GM18498 (cell line): ENCODE measurements at regions not wholly inside any gene's neighbourhood (a gene's known extent, or its start where the extent isn't known, plus 50 kb on each side); places are given as distances from the start of the nearest gene placed in this dataset.

ENCODE experiments used
- ATAC-seq: cut with Tn5 transposase; IDR thresholded peaks from one replicate; pipeline ENCODE4 v1.9.1; 2021; ENCODE audit warnings: mild to moderate bottlenecking, moderate library complexity; ENCODE audit not compliant: unreplicated experiment

DNA sequence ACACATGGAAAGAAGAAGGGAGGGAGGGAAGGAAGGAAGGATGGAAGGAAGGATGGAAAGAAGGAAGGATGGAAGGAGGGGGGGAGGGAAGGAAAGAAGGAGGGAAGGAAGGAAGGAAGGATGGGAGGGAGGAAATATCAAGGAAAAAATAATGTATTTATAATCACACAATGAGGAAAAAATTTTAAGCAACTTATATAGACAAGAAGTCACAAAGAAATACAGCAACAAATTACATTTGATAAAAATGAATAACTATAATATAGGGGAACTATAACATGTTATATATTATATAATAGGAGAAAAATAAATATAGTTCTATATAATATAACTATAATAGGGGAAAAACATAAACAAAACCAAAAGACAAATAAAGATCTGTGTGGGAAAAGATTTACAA lies 441.8 kb downstream of the LRATD1 start:
- ATAC-seq, result no peak

- ATAC-seq, result no peak
Observed at GRCh38 chr2:15074751-15075700, 442.5 kb downstream of the LRATD1 start.

DNA sequence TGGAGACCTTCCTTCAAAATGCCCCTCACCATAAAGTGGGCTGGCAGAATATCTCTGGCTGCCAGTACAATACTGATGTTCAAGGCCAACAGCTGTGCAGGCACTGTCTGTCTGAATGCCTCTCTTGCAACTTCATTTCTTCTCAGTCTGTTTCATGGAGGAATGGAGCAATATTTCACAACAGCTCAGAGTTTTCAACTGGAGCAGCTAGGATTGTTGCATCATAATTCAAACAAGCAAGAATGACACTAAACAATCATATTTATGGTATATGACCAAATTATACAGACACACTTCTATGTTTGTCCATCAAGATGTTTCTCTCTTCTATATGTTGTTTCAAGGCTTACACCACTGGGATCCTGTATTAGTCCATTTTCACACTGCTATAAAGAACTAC lies 444.2 kb downstream of the LRATD1 start:
- ATAC-seq, result no peak

GRCh38 chr2:15081356-15081755 lies 448.8 kb downstream of the LRATD1 start:
- no peak for ATAC-seq

DNA sequence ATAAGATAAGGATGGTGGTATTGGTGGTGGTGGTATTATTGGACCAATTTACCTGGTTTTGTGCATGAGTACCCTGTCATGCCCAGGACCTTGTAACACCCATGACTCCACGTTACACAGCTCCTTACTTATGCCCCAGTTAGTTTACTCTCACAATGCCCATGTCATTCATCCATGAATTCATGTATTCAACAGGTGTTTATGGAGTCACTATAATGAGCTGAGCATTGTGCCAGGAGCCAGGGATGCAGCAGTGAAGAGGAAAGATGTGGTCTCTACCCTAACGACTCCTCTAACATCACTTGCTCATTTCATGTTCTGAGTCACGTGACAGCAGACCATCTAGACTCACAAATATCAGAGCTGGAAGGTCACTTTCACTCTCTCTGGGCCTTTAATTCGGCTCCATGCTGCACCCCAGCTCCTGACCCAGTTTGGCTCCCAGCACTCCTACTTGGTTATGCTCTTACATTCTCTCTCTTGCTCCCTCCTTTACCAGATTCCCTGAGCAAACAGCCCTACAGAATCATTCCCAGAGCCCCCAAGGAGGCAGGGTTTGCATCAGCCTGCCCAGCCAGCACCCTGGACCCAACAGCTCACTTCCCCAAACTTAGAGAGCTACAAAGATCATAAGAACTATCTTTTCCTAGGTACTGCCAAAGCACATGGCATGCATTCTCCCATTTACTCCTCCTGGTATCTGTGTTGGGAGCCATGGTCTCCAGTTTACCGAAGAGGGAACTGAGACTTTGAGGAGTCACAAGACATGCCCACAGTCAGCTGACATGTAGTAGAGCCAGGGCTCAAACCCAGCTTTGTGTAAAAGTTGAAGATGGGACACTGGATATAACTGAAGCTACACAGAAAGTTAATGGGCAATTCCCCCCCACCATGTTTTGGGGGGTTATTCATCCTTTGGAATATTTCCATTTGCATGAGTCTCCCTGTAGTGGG lies 449.9 kb downstream of the LRATD1 start:
- no peak for ATAC-seq

DNA sequence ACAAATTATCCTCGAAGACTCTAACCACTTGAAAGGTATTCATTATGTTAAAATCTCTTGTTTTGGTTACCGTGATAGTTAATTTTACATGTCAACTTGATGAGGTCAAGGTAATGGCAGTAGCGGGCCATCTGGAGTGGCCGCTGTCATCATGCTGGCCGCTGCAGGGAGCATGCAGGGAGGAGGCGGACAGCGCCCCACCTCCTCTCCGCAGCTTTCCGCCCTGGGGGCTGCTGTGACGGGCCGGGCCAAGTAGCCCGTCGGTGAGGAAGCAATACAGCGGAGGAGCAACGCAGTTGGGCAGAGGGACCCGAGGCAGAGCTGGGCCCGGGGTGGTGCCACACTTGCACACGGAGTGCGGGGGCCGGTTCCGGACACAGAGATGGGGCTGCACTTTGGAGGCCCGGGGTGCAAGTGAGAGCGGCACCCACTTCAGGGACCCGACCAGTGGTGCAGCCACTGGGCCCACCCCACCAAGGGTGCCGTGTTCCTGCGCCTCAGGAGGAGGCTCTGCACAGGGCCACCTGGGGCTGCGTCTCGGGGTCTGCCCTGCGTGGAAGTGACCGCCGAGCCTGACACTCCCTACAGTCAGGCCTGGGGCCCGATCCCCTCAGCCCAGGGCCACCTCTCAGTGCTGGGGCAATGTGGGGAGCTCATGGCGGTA lies 452.4 kb downstream of the LRATD1 start:
- no peak for ATAC-seq

DNA sequence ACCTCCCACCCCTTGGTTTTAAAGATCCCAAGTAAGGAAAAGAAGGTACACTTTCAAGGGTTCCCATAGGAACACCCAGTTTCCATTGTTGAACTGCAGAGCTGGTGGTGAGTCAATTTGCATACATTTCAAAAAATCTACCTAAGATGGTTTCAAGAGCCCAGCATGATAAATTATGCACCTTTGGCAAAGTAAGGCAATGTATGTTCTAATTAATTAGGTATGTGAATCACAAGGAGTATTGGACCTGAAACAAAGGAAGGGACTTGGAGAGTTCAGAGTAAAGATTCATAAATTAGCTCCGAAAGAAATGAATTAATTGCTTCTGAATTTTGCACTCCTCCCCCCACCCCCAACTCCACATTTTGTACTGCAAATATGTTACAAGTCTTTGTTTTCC lies 459.7 kb downstream of the LRATD1 start:
- no peak for ATAC-seq

DNA sequence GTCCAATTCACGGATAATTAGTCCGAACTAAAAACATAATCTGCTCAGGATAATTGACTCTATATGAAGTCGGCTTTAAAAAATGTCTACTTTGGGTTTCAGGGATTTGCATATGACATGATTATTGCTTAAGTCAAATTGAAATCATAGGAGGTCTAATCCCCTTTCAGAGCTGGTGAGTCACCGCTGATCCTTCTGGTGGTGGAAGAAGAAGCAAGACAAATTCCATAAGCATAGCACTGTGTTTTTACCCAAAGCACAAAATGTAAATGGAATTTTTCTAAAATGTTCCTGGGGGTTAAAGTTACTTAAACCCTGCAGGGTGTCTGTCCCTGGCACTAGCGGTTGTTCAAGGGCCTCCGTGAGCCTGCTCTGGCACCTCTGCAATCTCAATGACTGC lies 460.2 kb downstream of the LRATD1 start:
- no peak for ATAC-seq

GRCh38 chr2:15094161-15094560 lies 461.6 kb downstream of the LRATD1 start:
- ATAC-seq, result no peak

- ATAC-seq, result no peak
Observed at GRCh38 chr2:15096873-15097272, 464.3 kb downstream of the NBAS start.

GRCh38 chr2:15107137-15107536 lies 454.0 kb downstream of the NBAS start:
- ATAC-seq, result no peak

- no peak for ATAC-seq
Observed at GRCh38 chr2:15111718-15112117, 449.4 kb downstream of the NBAS start.

- ATAC-seq, result no peak
Observed at GRCh38 chr2:15112216-15112615, 448.9 kb downstream of the NBAS start.

GRCh38 chr2:15115776-15116175 lies 445.4 kb downstream of the NBAS start:
- ATAC-seq, result no peak

DNA sequence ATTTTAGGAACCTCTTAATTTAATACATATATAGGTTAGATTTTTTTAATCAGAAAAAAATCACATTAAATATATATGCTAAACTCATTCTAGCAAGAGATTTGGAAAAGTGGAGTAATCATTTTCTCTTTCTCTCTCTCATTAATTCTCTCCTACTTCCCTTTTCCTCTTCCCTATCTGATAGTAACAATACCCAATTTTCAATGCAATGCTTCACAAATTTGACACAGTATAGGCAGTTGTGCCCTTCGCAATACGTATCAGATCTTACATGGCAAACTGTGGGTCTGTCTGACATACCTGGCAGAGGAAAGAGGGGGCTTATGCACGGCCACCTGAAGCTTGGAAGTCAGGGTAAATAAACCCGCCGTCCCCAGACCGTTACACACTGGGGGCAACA lies 444.3 kb downstream of the NBAS start:
- no peak for ATAC-seq
